Hepatic stellate cell (primary cell): ENCODE measurements at regions not wholly inside any gene's neighbourhood (a gene's known extent, or its start where the extent isn't known, plus 50 kb on each side); places are given as distances from the start of the nearest gene placed in this dataset.

Experiments used
- DNase-seq: peaks from one replicate; pipeline ENCODE4 v3.0.0; 2011; ENCODE audit warnings: low spot score

DNA sequence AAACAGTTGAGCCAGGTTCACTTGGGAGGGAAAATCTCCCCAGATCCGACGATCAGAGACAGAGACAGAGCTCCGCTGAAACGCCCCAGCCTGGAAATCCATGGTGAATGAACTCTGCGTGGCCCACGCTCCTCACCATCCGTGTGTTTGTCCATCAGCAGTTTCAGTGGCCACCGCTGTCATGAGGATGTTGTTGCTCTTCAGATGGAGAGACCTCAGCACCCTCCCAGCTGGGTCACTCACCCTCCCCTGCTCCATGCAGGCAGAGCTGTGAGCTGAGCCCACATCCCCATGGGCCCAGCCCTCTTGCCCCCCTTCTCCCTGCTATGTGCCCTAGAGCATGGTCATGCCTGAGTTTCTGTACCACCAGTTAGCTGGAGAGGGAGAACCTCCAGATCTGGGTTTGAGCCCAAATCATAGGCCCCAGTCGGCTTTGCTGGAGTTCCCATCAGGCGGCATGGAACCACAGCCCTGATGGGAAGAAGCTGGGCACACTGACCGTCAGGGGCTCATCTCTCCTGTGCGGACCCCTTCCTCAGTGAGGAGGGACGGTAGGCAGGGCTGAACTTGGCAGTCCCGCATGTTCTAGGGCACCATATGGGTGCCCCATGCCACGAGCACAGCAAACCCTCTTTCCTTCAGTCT is 154.4 kb upstream of the COL5A1 start:
- DNase-seq: no peak

- no peak for DNase-seq
These were observed 153.0 kb upstream of the COL5A1 start for GRCh38 chr9:134488331-134489280.

GRCh38 chr9:134489621-134490408 is 151.8 kb upstream of the COL5A1 start:
- no peak for DNase-seq

- DNase-seq: no peak
These were observed 151.2 kb upstream of the COL5A1 start for GRCh38 chr9:134490446-134490845.

DNA sequence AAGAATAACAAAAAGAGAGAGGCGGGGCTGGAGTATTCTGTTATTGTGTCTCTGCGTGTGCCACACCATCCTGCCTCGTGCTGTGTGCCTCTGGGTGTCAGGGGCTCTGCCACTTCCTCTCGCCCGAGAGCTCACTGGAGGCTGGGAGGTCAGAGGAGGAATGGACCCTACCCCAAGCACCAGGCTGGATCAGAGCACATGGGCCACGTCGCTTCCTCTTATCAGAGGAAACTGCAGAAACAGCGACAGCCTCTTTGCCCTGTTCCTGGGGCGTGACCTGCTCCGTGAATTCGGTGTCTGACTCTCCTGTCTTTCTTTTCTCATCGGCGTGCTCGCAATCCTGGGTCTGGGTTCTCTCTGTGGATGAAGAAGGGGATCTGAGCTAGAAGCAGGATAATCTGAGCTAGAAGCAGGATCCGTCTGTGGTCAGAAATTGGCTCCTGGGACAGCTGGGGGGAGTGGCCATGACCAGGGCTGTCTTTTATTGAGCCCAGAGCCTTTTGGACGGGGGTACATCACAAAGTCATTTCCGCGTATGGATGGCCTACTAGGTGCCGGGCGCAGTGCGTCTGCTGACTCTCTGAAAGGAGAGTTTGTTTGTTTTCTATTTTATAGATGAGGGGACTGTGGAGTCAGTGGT is 150.3 kb upstream of the COL5A1 start:
- DNase-seq: no peak

- no peak for DNase-seq
These were observed 149.7 kb upstream of the COL5A1 start for GRCh38 chr9:134491856-134492255.

GRCh38 chr9:134492281-134492691 is 149.3 kb upstream of the COL5A1 start:
- no peak for DNase-seq

DNA sequence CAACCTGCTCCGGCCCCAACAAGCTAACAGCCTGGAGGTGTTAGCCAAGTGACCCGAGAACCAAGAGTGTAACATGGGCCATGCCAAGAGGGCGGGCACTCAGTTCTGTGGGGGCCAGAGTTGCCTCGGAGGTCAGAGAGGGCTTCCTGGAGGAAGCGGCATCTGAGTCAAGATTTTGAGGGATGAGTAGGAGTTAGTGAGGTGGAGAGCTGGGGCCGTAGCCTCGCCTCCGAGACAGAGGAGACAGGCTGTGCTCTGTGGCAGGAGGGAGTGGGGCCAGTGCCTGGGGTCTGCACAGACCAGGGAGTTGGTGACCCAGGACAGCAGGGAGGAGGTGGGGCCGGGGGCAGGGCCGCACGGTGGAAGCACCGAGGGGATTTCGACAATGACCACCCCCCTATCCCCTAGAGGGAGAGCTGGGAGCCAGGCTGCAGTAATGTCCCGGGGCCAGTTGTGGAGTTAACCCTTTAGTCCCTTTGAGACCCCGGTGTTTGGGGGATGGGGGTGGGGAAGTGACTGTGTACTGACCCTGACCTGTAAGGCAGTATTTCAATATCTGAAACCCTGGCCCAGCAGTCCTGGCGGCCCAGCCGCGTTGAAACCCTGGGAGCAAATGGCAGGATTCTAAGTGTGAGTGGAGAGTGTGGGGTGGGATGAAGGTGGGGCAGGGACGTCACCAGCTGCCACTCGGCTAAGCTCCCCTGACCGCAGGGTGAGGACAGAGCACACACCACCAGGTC is 148.7 kb upstream of the COL5A1 start:
- no peak for DNase-seq

DNA sequence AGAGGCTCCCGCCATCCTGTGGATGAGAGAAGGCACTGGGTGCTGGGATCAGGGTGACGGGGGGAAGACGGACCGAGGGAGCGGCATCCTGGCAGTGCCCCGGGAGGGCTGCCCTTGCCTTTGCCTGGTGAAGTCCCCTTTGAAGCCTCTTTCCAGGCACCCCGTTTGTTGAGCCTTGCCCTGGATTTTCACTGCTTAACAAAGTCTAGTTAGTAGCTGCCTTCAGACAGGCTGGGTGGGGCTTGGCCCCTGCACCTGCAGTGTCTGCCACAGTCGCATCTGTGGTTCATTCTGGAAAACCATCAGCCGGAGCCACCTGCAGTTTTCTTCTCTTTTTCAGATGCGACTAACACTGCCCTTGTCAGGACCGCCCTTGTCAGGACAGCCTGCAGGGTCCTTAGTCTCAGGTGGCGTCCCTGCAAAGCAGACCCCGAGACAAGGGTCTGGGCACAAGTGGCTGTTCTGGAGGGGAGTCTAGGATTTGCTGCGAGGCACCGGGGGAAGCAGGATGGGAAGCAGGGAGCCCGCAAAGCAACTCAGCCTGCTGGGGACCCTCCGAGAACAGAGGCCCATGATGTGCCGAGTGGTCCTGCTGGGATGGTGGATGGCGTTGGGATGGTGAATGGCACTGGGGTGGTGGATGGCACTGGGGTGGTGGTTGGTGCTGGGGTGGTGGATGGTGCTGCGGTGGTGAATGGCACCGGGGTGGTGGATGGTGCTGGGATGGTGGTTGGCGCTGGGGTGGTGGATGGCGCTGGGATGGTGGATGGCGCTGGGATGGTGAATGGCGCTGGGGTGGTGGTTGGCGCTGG is 147.9 kb upstream of the COL5A1 start:
- DNase-seq: no peak

GRCh38 chr9:134494273-134494815 is 147.3 kb upstream of the COL5A1 start:
- DNase-seq: no peak

DNA sequence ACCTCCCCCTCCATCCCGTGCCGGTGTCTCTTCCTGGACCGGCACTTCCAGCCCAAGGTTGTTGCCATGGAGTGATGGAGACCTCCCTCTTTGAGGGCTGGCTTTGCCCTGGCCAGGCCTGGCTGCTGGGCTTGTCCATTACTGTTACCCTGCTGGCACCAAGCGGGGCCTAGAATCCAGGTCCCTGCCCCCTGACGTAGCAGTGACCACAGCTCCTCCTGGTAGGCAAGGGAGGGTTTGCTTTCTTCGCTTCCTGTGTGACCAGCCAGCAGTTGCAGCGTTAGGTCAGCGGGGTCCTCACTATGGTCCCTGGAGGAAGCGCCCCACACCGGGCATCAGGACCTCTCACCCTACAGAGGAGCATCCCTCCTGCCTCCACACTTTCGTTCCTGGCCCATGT is 146.7 kb upstream of the COL5A1 start:
- DNase-seq: no peak

DNA sequence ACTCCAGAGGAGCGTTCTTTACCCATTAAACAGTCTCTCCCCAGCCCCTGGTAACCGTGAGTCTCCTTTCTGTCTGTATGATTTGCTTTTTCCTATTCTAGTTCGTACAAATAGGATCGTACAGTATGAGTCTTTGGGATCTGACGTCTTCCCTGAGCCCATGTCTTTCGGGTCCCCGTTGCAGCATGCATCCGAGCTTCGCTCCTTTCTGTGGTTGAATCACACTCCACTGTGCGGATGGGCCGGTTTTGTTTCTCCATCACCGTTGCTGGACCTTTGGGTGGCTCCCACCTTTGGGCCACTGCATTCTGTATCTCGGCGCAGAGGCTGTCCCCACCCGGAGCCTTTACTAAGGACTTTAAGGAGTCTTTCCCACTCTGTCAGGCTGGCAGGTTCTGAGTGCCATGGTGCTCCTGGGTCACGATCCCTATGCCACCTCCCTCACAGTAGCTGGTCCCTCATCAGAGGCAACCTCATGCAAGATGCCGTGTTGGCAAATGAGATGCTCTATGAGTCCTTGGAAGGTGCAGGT is 145.7 kb upstream of the COL5A1 start:
- DNase-seq: no peak

- no peak for DNase-seq
These were observed 145.0 kb upstream of the COL5A1 start for GRCh38 chr9:134496413-134497282.

DNA sequence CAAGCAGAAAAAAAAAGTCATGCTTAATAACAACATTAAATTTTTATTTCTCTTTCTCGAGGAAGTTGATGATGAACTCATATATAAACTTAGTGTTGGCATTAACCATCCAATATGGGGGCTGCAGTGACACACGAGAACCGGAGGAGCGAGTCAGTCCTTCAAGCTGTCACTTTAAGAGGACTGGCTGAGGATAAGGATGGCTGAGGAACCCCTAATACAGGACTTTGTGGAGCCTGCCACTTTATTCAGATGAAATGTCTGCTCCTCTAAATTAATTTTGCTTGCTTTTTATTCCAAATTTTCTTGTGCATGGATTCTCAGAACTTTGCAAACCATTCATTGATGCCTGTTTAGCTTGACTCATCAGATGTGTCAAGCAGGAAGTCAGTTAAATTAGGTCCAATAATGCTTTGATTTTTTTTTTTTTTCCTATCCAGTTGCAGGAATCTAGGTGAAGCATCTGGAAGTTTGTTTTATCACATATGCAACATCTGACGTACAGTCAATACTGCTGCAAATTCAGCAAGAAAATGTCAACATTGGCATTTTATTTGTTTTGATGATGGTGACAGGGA is 144.2 kb upstream of the COL5A1 start:
- DNase-seq: no peak

DNA sequence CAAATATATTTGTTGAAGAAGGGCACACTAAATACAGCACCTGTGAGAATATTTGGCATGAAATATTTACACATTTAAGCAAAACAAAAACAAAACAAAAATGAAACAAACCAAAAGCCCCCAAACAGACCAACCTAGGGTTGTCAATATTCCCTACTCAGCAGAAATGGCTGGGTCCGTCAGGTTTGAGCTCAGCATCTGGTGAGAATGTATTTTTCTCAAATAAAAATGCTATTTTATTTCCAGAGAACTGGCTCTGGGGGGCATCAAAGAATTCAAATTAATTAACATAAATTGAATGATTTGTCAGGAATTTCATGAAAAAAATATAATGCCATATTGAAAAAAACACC is 142.8 kb upstream of the COL5A1 start:
- no peak for DNase-seq

DNA sequence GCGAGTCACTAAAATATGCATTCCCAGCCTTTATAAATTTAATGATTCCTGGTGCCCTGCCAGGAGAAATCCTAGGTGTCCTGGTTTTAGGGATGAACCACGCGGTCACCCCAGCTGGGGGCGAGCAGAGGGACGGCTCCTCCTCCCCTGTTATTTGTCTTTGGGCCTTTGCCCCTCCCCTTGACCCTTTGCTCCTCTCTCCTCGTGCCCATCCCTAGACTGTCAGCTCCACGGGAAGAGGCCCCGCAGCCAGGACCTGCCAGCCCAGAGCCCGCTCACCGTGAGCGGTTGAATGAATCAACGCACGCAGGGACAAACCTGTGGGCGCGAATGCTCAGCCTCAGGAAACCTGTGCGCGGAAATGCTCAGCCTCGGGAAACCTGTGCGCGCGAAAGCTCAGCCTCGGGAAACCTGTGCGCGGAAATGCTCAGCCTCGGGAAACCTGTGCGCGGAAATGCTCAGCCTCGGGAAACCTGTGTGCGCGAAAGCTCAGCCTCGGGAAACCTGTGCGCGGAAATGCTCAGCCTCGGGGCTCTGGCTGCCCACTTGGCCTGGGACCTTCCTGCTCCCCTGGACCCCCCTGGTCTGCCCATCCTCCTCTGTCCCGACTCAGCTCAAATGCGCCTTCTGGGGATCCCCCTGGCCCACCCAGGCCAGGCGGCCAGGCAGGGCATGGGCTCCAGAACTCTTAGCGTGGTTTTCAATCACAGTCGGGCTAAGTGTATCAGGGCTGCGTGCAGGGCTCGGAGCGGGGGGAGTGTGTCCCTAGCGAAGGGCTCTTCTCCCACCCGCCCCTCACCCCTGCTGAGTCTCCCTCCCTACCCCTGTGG is 140.5 kb upstream of the COL5A1 start:
- DNase-seq: no peak

GRCh38 chr9:134501761-134502265 is 139.8 kb upstream of the COL5A1 start:
- DNase-seq: no peak
